HCT116 (cell line): ENCODE measurements at regions not wholly inside any gene's neighbourhood (a gene's known extent, or its start where the extent isn't known, plus 50 kb on each side); places are given as distances from the start of the nearest gene placed in this dataset.
"Not testable (repeated sequence)": the region's sequence is repeated elsewhere in the genome, so short reads cannot be mapped to it uniquely, and the experiment has no call there.

ENCODE experiments used
- ATAC-seq: fragments of 200-7000 bp; cut with Tn5 transposase; 2 replicates; pipeline ENCODE4 v1.9.1; 2020; ENCODE audit warnings: mild to moderate bottlenecking, moderate library complexity
- BruUV-seq: library from RNA; stranded (reverse); fragments of 400-500 nt; replicated peaks from 2 replicates; lab custom pipeline; 2021; lab: Mats Ljungman, UMichigan
- CTCF ChIA-PET: fragments of 300-600 bp; sonication (Branson Sonifier 250); formaldehyde crosslinking; loops from one replicate; lab custom pipeline; 2021; ENCODE audit warnings: antibody characterized with exemption; lab: Charles Lee
- POLR2A ChIA-PET: fragments of 300-600, 350-600 bp; sonication (Branson Sonifier 250); formaldehyde crosslinking; loops from one replicate; lab custom pipeline; 2021; ENCODE audit warnings: antibody characterized with exemption; lab: Charles Lee
- RAD21 ChIA-PET, 2 experiments: fragments of 300-600 bp; sonication (Branson Sonifier 250); formaldehyde crosslinking; loops; one replicate each; lab custom pipeline; 2023; ENCODE audit warnings: low total read pairs in 2 of 2; ENCODE audit not compliant: uncharacterized antibody in 2 of 2, unreplicated experiment in 2 of 2, low non-redundant PET in 1 of 2; lab: Charles Lee
- DNase-seq: peaks from one replicate; pipeline ENCODE4 v3.0.0-alpha.2; 2010; ENCODE audit warnings: low read depth, low spot score
- H2AFZ ChIP-seq: fragments of 200-600 bp; shearing (Covaris generic), sonication (generic); 2 replicates; pipeline ENCODE4 v1.6.1; 2017; ENCODE audit warnings: low read depth, mixed run types, mixed read lengths, antibody characterized with exemption, low read length; ENCODE audit not compliant: poor library complexity, severe bottlenecking
- H3K27ac ChIP-seq: 2 replicates; pipeline ENCODE4 v1.5.1; 2012; ENCODE audit warnings: low read depth, low read length
- H3K27me3 ChIP-seq: fragments of 200-600 bp; sonication (generic); 2 replicates; pipeline ENCODE4 v1.6.1; 2016; ENCODE audit warnings: mixed run types, low read length, mixed read lengths; ENCODE audit not compliant: insufficient read depth
- H3K36me3 ChIP-seq, 2 experiments: fragments of 200-500 bp in 1 of 2; fragments of 200-600 bp in 1 of 2; sonication (Bioruptor generic) in 1 of 2; sonication (generic) in 1 of 2; 2 replicates each; pipeline versions ENCODE4 v1.5.1 to v1.6.1; 2014 to 2016; ENCODE audit warnings: low read length in 2 of 2, inconsistent platforms in 1 of 2, mixed read lengths in 1 of 2, mixed run types in 1 of 2; ENCODE audit not compliant: insufficient read depth in 2 of 2, control insufficient read depth in 1 of 2
- H3K4me1 ChIP-seq, 2 experiments: fragments of 200-600 bp in 1 of 2; sonication (generic) in 1 of 2; 2 replicates each; pipeline versions ENCODE4 v1.5.1 to v1.6.1; 2012 to 2017; ENCODE audit warnings: low read length in 2 of 2, inconsistent platforms in 1 of 2, mild to moderate bottlenecking in 1 of 2, mixed read lengths in 1 of 2, mixed run types in 1 of 2, moderate library complexity in 1 of 2; ENCODE audit not compliant: insufficient read depth in 2 of 2, control insufficient read depth in 1 of 2
- H3K4me2 ChIP-seq: fragments of 200-600 bp; sonication (generic); 2 replicates; pipeline ENCODE4 v1.6.1; 2017; ENCODE audit warnings: mixed run types, low read length, mixed read lengths
- H3K4me3 ChIP-seq, 2 experiments: fragments of 200-600 bp in 1 of 2; sonication (generic) in 1 of 2; replicated peaks in 1 of 2; 2 replicates each; pipeline ENCODE4 v1.5.1; 2011 to 2016; ENCODE audit warnings: low read length in 2 of 2, control low read depth in 1 of 2, low read depth in 1 of 2, mild to moderate bottlenecking in 1 of 2, mixed read lengths in 1 of 2, mixed run types in 1 of 2
- H3K79me2 ChIP-seq: fragments of 200-600 bp; sonication (generic); 2 replicates; pipeline ENCODE4 v1.6.1; 2017; ENCODE audit warnings: mild to moderate bottlenecking, mixed run types, low read length, moderate library complexity, mixed read lengths; ENCODE audit not compliant: insufficient read depth
- H3K9ac ChIP-seq: fragments of 200-600 bp; sonication (generic); 2 replicates; pipeline ENCODE4 v1.6.1; 2016; ENCODE audit warnings: low read length, mixed read lengths
- H3K9me2 ChIP-seq: fragments of 200-600 bp; sonication (generic), shearing (Covaris generic); 2 replicates; pipeline ENCODE4 v1.6.1; 2017; ENCODE audit warnings: mixed run types, mild to moderate bottlenecking, moderate library complexity; ENCODE audit not compliant: insufficient read depth
- H3K9me3 ChIP-seq, 2 experiments: fragments of 200-500 bp in 1 of 2; fragments of 200-600 bp in 1 of 2; sonication (Bioruptor generic) in 1 of 2; sonication (generic) in 1 of 2; 2 replicates each; pipeline ENCODE4 v1.6.1; 2014 to 2017; ENCODE audit warnings: low read length in 2 of 2, mixed read lengths in 2 of 2, inconsistent platforms in 1 of 2, low read depth in 1 of 2, mild to moderate bottlenecking in 1 of 2, mixed run types in 1 of 2, moderate library complexity in 1 of 2; ENCODE audit not compliant: control insufficient read depth in 1 of 2, insufficient read depth in 1 of 2
- H4K20me1 ChIP-seq: fragments of 200-600 bp; sonication (generic), shearing (Covaris generic); 2 replicates; pipeline ENCODE4 v1.6.1; 2017; ENCODE audit warnings: mixed run types, mild to moderate bottlenecking, moderate library complexity; ENCODE audit not compliant: insufficient read depth
- CBX3 ChIP-seq: IDR thresholded peaks from 2 replicates; pipeline ENCODE4 v1.6.1; 2012; ENCODE audit warnings: low read depth
- CEBPB ChIP-seq: IDR thresholded peaks from 2 replicates; pipeline ENCODE4 v1.6.1; 2012; ENCODE audit warnings: low read depth
- CTCF ChIP-seq, 3 experiments: fragments of 200-600 bp in 1 of 3; sonication (generic) in 1 of 3; IDR thresholded peaks in 2 of 3; conservative IDR thresholded peaks in 1 of 3; 2 replicates each; pipeline ENCODE4 v1.5.1; 2012 to 2017; ENCODE audit warnings: low read depth in 2 of 3, low read length in 2 of 3, antibody characterized with exemption in 1 of 3, borderline replicate concordance in 1 of 3, control low read depth in 1 of 3, mild to moderate bottlenecking in 1 of 3, mixed read lengths in 1 of 3, mixed run types in 1 of 3, moderate library complexity in 1 of 3; ENCODE audit not compliant: insufficient read depth in 1 of 3
- EZH2 ChIP-seq: fragments of 200-600 bp; sonication (generic); IDR thresholded peaks from 2 replicates; pipeline ENCODE4 v1.6.1; 2017; ENCODE audit warnings: antibody characterized with exemption, mixed run types
- EZH2phosphoT487 ChIP-seq: fragments of 200-600 bp; IDR thresholded peaks from 2 replicates; pipeline ENCODE4 v1.6.1; 2018; ENCODE audit warnings: antibody characterized with exemption, borderline replicate concordance
- RAD21 ChIP-seq: IDR thresholded peaks from 2 replicates; pipeline ENCODE4 v1.6.1; 2012; ENCODE audit warnings: low read depth, mild to moderate bottlenecking
- REST ChIP-seq: IDR thresholded peaks from 2 replicates; pipeline ENCODE4 v1.6.1; 2012; ENCODE audit warnings: low read depth
- SIN3A ChIP-seq: IDR thresholded peaks from 2 replicates; pipeline ENCODE4 v1.6.1; 2012; ENCODE audit warnings: low read depth
- SP1 ChIP-seq: IDR thresholded peaks from 2 replicates; pipeline ENCODE4 v1.6.1; 2012; ENCODE audit warnings: low read depth
- TCF7L2 ChIP-seq: IDR thresholded peaks from 2 replicates; pipeline ENCODE4 v1.7.0; 2011; ENCODE audit warnings: borderline replicate concordance, inconsistent platforms; ENCODE audit not compliant: insufficient read depth, insufficient read length; ENCODE audit errors: extremely low read depth
- ZBTB33 ChIP-seq: IDR thresholded peaks from 2 replicates; pipeline ENCODE4 v1.6.1; 2011; ENCODE audit warnings: mild to moderate bottlenecking, low read length, moderate library complexity; ENCODE audit not compliant: insufficient replicate concordance; ENCODE audit errors: extremely low read depth
- ZNF274 ChIP-seq: fragments of 200-500 bp; sonication (Bioruptor generic); IDR thresholded peaks from 2 replicates; pipeline ENCODE4 v1.6.1; 2014; ENCODE audit warnings: mild to moderate bottlenecking, low read depth, low read length, inconsistent platforms
- intact Hi-C: fragments of 100-400 bp; cut with micrococcal nuclease; formaldehyde crosslinking; loops from 2 replicates; pipeline ENCODE4 v1.10.0; 2022

GRCh38 chr9:115855458-115856133 lies 298.0 kb upstream of the PAPPA start:
- POLR2A ChIA-PET: no interaction called here
- RAD21 ChIA-PET: no interaction called here
- BruUV-seq: no TSS peak
- Histone ChIP-seq H3K36me3 (no peaks in the 10 kb centered on the region), H3K4me2 (no peak overlapping the region), H3K9ac (no peak overlapping the region), H3K27ac (no peak overlapping the region), H3K27me3 (peaks cover 11% of the 10 kb centered on the region), H2AFZ (no peak overlapping the region), H3K4me3 (no peak overlapping the region), H3K9me3 (no peaks in the 10 kb centered on the region), H3K4me1 (no peaks in the 10 kb centered on the region), H3K9me2 (no peaks in the 10 kb centered on the region), H3K79me2 (no peaks in the 10 kb centered on the region), H4K20me1 (no peaks in the 10 kb centered on the region)
- DNase-seq (no peak), ATAC-seq (no peak)
- intact Hi-C loops: no loop called here
- CTCF ChIA-PET: no interaction called here
- TF ChIP-seq TCF7L2: no peak
- no peak for TF ChIP-seq CBX3
- TF ChIP-seq CTCF (IDR thresholded peaks at IDR 0.05 in 2 of 3, conservative IDR thresholded peaks at IDR 0.05 in 1 of 3; ENCODE audit: borderline replicate concordance in 1 of 3, insufficient read depth in 1 of 3, low read depth in 2 of 3, low read length in 2 of 3): no peak
- no peak for TF ChIP-seq SIN3A
- no peak for TF ChIP-seq RAD21
- TF ChIP-seq ZNF274: no peak
- no peak for TF ChIP-seq CEBPB
- no peak for TF ChIP-seq EZH2
- no peak for TF ChIP-seq REST
- no peak for TF ChIP-seq SP1
- no peak for TF ChIP-seq EZH2phosphoT487
- TF ChIP-seq ZBTB33: no peak

GRCh38 chr9:115858421-115858820 lies 295.2 kb upstream of the PAPPA start:
- BruUV-seq, H3K79me2 ChIP-seq, H3K4me2 ChIP-seq, DNase-seq, H3K9ac ChIP-seq, H3K9me2 ChIP-seq, POLR2A ChIA-PET, intact Hi-C loops, H4K20me1 ChIP-seq, H3K36me3 ChIP-seq, RAD21 ChIA-PET, H3K9me3 ChIP-seq, H3K4me1 ChIP-seq, H2AFZ ChIP-seq, ATAC-seq, CTCF ChIA-PET, H3K4me3 ChIP-seq, H3K27ac ChIP-seq: not testable (repeated sequence)
- peaks cover 24% of the 10 kb centered on the region for H3K27me3 ChIP-seq
